IMR-90 (cell line): ENCODE measurements at regions not wholly inside any gene's neighbourhood (a gene's known extent, or its start where the extent isn't known, plus 50 kb on each side); places are given as distances from the start of the nearest gene placed in this dataset.

Experiments
- ATAC-seq: fragments of 200-7000 bp; cut with Tn5 transposase; 2 replicates; pipeline ENCODE4 v1.9.1; 2020; ENCODE audit warnings: low read depth, mild to moderate bottlenecking, moderate library complexity
- BruUV-seq: library from RNA; stranded (reverse); fragments of 400-500 nt; replicated peaks from 2 replicates; lab custom pipeline; 2021; lab: Mats Ljungman, UMichigan
- CTCF ChIA-PET: fragments of 300-600 bp; formaldehyde crosslinking; extraction: SDS; loops from one replicate; lab custom pipeline; 2021; ENCODE audit warnings: antibody characterized with exemption; lab: Yijun Ruan, JAX
- POLR2A ChIA-PET: fragments of 300-600 bp; sonication (Branson Sonifier 250); formaldehyde crosslinking; loops from one replicate; lab custom pipeline; 2022; ENCODE audit warnings: antibody characterized with exemption; ENCODE audit not compliant: unreplicated experiment; lab: Charles Lee
- DNase-seq: peaks from one replicate; pipeline ENCODE4 v3.0.0; 2013
- H2AFZ ChIP-seq: replicated peaks from 2 replicates; pipeline ENCODE3; 2013; ENCODE audit warnings: low read length, mild to moderate bottlenecking; ENCODE audit not compliant: poor library complexity
- H2AK5ac ChIP-seq: 2 replicates; pipeline ENCODE4 v1.6.1; 2013; ENCODE audit warnings: low read depth, low read length, inconsistent platforms
- H2AK9ac ChIP-seq: replicated peaks from 2 replicates; pipeline ENCODE3; 2013; ENCODE audit warnings: mild to moderate bottlenecking, low read depth, low read length, moderate library complexity; ENCODE audit not compliant: poor library complexity
- H2BK120ac ChIP-seq: 2 replicates; pipeline ENCODE4 v1.6.1; 2013; ENCODE audit warnings: low read depth, low read length, inconsistent platforms
- H2BK15ac ChIP-seq: 3 replicates; pipeline ENCODE4 v1.6.1; 2013; ENCODE audit warnings: low read depth, low read length, inconsistent platforms
- H2BK20ac ChIP-seq: 2 replicates; pipeline ENCODE4 v1.6.1; 2013; ENCODE audit warnings: low read depth, mild to moderate bottlenecking, inconsistent platforms, low read length, moderate library complexity
- H2BK5ac ChIP-seq: 2 replicates; pipeline ENCODE4 v1.6.1; 2013; ENCODE audit warnings: mild to moderate bottlenecking, low read depth, low read length, inconsistent platforms; ENCODE audit not compliant: poor library complexity, severe bottlenecking
- H3K14ac ChIP-seq: replicated peaks from 2 replicates; pipeline ENCODE4 v1.6.1; 2013; ENCODE audit warnings: low read depth, low read length, inconsistent platforms
- H3K18ac ChIP-seq: 2 replicates; pipeline ENCODE4 v1.6.1; 2013; ENCODE audit warnings: low read depth, low read length, control low read depth
- H3K23ac ChIP-seq: 2 replicates; pipeline ENCODE4 v1.6.1; 2013; ENCODE audit warnings: low read depth, low read length, inconsistent platforms
- H3K27ac ChIP-seq: 2 replicates; pipeline ENCODE4 v1.5.1; 2013; ENCODE audit warnings: mild to moderate bottlenecking, control low read depth, low read length; ENCODE audit not compliant: insufficient read depth
- H3K27me3 ChIP-seq: 2 replicates; pipeline ENCODE4 v1.6.1; 2013; ENCODE audit warnings: low read length; ENCODE audit not compliant: control insufficient read depth, insufficient read depth
- H3K36me3 ChIP-seq: 2 replicates; pipeline ENCODE4 v1.6.1; 2013; ENCODE audit warnings: low read length, mixed read lengths; ENCODE audit not compliant: control insufficient read depth, insufficient read depth
- H3K4ac ChIP-seq: 2 replicates; pipeline ENCODE4 v1.6.1; 2013; ENCODE audit warnings: low read depth, low read length, inconsistent platforms
- H3K4me1 ChIP-seq: 2 replicates; pipeline ENCODE4 v1.6.1; 2013; ENCODE audit warnings: low read length, mixed read lengths; ENCODE audit not compliant: control insufficient read depth, insufficient read depth
- H3K4me2 ChIP-seq: 2 replicates; pipeline ENCODE4 v1.6.1; 2013; ENCODE audit warnings: low read depth, mild to moderate bottlenecking, control low read depth, low read length, moderate library complexity
- H3K4me3 ChIP-seq: 2 replicates; pipeline ENCODE4 v1.5.1; 2013; ENCODE audit warnings: low read depth, mild to moderate bottlenecking, control low read depth, low read length, moderate library complexity; ENCODE audit not compliant: insufficient read depth
- H3K56ac ChIP-seq: 2 replicates; pipeline ENCODE4 v1.6.1; 2013; ENCODE audit warnings: low read length, inconsistent platforms; ENCODE audit not compliant: insufficient read depth; ENCODE audit errors: extremely low read depth
- H3K79me1 ChIP-seq, 2 experiments: 2 replicates each; pipeline ENCODE4 v1.6.1; 2013; ENCODE audit warnings: low read length in 2 of 2, inconsistent platforms in 1 of 2, low read depth in 1 of 2
- H3K9ac ChIP-seq: 2 replicates; pipeline ENCODE4 v1.6.1; 2013; ENCODE audit warnings: low read depth, low read length, control low read depth
- H3K9me1 ChIP-seq: 2 replicates; pipeline ENCODE4 v1.6.1; 2013; ENCODE audit warnings: low read length, inconsistent platforms; ENCODE audit not compliant: insufficient read depth
- H3K9me3 ChIP-seq: 2 replicates; pipeline ENCODE4 v1.6.1; 2013; ENCODE audit warnings: low read length; ENCODE audit not compliant: control insufficient read depth, insufficient read depth
- H4K20me1 ChIP-seq: 2 replicates; pipeline ENCODE4 v1.6.1; 2013; ENCODE audit warnings: low read length, inconsistent platforms; ENCODE audit not compliant: insufficient read depth
- H4K5ac ChIP-seq: 2 replicates; pipeline ENCODE4 v1.6.1; 2013; ENCODE audit warnings: mild to moderate bottlenecking, low read depth, low read length, control low read depth
- H4K8ac ChIP-seq, 2 experiments: 2 replicates each; pipeline ENCODE4 v1.6.1; 2013; ENCODE audit warnings: low read depth in 2 of 2, low read length in 2 of 2, control low read depth in 1 of 2, inconsistent platforms in 1 of 2
- H4K91ac ChIP-seq: 2 replicates; pipeline ENCODE4 v1.6.1; 2013; ENCODE audit warnings: low read depth, low read length, inconsistent platforms; ENCODE audit not compliant: insufficient read depth
- BHLHE40 ChIP-seq: fragments of 150-350 bp; IDR thresholded peaks from 2 replicates; pipeline ENCODE4 v1.6.1; 2016; ENCODE audit warnings: mild to moderate bottlenecking, low read depth, low read length
- CEBPB ChIP-seq: IDR thresholded peaks from 2 replicates; pipeline ENCODE4 v1.6.1; 2012; ENCODE audit warnings: low read depth, low read length, improper control_type of control experiment
- CHD1 ChIP-seq: IDR thresholded peaks from 2 replicates; pipeline ENCODE4 v1.6.1; 2012; ENCODE audit warnings: low read depth, low read length, improper control_type of control experiment
- FOS ChIP-seq: fragments of 150-350 bp; IDR thresholded peaks from 2 replicates; pipeline ENCODE4 v1.6.1; 2016; ENCODE audit warnings: low read depth, low read length
- MAFK ChIP-seq: IDR thresholded peaks from 2 replicates; pipeline ENCODE4 v1.6.1; 2012; ENCODE audit warnings: low read depth, low read length, improper control_type of control experiment
- MAZ ChIP-seq: IDR thresholded peaks from 2 replicates; pipeline ENCODE4 v1.6.1; 2012; ENCODE audit warnings: low read depth, mild to moderate bottlenecking, low read length, improper control_type of control experiment, moderate library complexity, borderline replicate concordance
- MXI1 ChIP-seq: IDR thresholded peaks from 2 replicates; pipeline ENCODE4 v1.6.1; 2012; ENCODE audit warnings: low read depth, mild to moderate bottlenecking, low read length, moderate library complexity, borderline replicate concordance
- NFE2L2 ChIP-seq: fragments of 150-350 bp; IDR thresholded peaks from 2 replicates; pipeline ENCODE4 v1.6.1; 2016; ENCODE audit warnings: low read depth, mild to moderate bottlenecking, low read length
- POLR2A ChIP-seq: IDR thresholded peaks from 2 replicates; pipeline ENCODE4 v1.6.1; 2012; ENCODE audit warnings: mild to moderate bottlenecking, low read depth, low read length
- RAD21 ChIP-seq: IDR thresholded peaks from 2 replicates; pipeline ENCODE4 v1.6.1; 2012; ENCODE audit warnings: low read length, improper control_type of control experiment
- RCOR1 ChIP-seq: IDR thresholded peaks from 2 replicates; pipeline ENCODE4 v1.6.1; 2012; ENCODE audit warnings: mild to moderate bottlenecking, low read length, improper control_type of control experiment; ENCODE audit not compliant: insufficient replicate concordance
- RFX5 ChIP-seq: IDR thresholded peaks from 2 replicates; pipeline ENCODE4 v1.8.0; 2012; ENCODE audit warnings: low read depth, mild to moderate bottlenecking, low read length, moderate library complexity
- SMC3 ChIP-seq: fragments of 150-350 bp; IDR thresholded peaks from 2 replicates; pipeline ENCODE4 v1.6.1; 2016; ENCODE audit warnings: low read depth, mild to moderate bottlenecking, antibody characterized with exemption, low read length, moderate library complexity
- WGBS, 2 experiments: methylation state at CpG; one replicate each; pipeline versions ENCODE4 v1.1.5 to v1.1.7; 2013; ENCODE audit warnings: missing lambda C conversion rate in 2 of 2; ENCODE audit not compliant: insufficient read length in 1 of 2; ENCODE audit errors: extremely low coverage in 2 of 2; 5-methylcytosine and 5-hydroxymethylcytosine counted together
- dilution Hi-C: fragments of 300-500 bp; cut with HindIII; formaldehyde crosslinking; loops from one replicate; pipeline ENCODE4 v1.14.3; 2018; ENCODE audit warnings: low sequenced_read_pairs; ENCODE audit not compliant: unreplicated experiment
- in situ Hi-C: fragments of 300-500 bp; cut with MboI; formaldehyde crosslinking; loops from 3 replicates; pipeline ENCODE4 v1.14.3; 2019; ENCODE audit warnings: low sequenced_read_pairs, inconsistent platforms, mixed read lengths
- intact Hi-C: fragments of 100-400 bp; cut with micrococcal nuclease; formaldehyde crosslinking; loops from 2 replicates; pipeline ENCODE4 v1.10.0; 2022
- TF ChIP-seq, protein P1 (sequence below): fragments of 150-350 bp; IDR thresholded peaks from 2 replicates; pipeline ENCODE4 v1.6.1; 2017; ENCODE audit warnings: mild to moderate bottlenecking, antibody characterized with exemption, low read length, low read depth
- TF ChIP-seq, protein P2 (sequence below): fragments of 150-350 bp; IDR thresholded peaks from 2 replicates; pipeline ENCODE4 v1.6.1; 2016; ENCODE audit warnings: low read depth, mild to moderate bottlenecking, low read length, moderate library complexity, borderline replicate concordance
- TF ChIP-seq, protein P3 (sequence below): conservative IDR thresholded peaks from 2 replicates; pipeline ENCODE4 v1.5.1; 2012; ENCODE audit warnings: mild to moderate bottlenecking, low read depth, low read length, improper control_type of control experiment

DNA sequence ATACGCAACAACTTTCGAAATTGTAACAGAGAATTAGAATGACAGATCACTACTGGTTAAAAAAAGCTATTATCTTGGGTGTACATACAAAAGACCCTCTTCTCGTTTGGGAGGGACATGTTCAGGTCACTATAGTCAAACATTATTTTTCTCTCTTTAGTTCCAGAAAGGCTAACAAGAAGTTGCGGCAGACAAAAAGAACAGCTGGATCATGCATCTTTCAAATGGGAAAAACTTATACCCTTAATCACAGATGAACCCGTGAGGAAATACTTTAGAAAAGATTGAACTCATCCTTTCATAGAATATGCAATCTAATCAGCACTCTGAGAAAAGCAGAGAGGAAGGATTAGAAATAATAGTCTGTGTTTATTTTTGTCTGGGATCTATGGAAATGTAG is 72.5 kb downstream of the EVX1 start:
- Histone ChIP-seq H3K18ac (no peak overlapping the region), H2BK5ac (no peak overlapping the region), H3K14ac (no peak overlapping the region), H2BK120ac (no peak overlapping the region), H3K27me3 (peaks cover 7% of the 10 kb centered on the region), H2AK9ac (no peak overlapping the region), H3K79me1 (no peaks in the 10 kb centered on the region), H2BK15ac (no peak overlapping the region), H3K9ac (no peak overlapping the region), H3K56ac (no peak overlapping the region), H2AFZ (no peak overlapping the region), H4K91ac (no peak overlapping the region), H4K8ac (no peak overlapping the region), H3K4me2 (no peak overlapping the region), H3K36me3 (no peaks in the 10 kb centered on the region), H3K23ac (no peak overlapping the region), H3K4ac (no peak overlapping the region), H2AK5ac (no peak overlapping the region), H4K5ac (no peak overlapping the region), H3K9me3 (no peaks in the 10 kb centered on the region), H2BK20ac (no peak overlapping the region), H3K27ac (no peak overlapping the region), H3K4me3 (no peak overlapping the region), H3K4me1 (no peaks in the 10 kb centered on the region), H4K20me1 (no peaks in the 10 kb centered on the region), H3K9me1 (no peaks in the 10 kb centered on the region)
- no peak for TF ChIP-seq CHD1
- no peak for TF ChIP-seq NFE2L2
- TF ChIP-seq CEBPB = no peak
- TF ChIP-seq, protein P1, sequence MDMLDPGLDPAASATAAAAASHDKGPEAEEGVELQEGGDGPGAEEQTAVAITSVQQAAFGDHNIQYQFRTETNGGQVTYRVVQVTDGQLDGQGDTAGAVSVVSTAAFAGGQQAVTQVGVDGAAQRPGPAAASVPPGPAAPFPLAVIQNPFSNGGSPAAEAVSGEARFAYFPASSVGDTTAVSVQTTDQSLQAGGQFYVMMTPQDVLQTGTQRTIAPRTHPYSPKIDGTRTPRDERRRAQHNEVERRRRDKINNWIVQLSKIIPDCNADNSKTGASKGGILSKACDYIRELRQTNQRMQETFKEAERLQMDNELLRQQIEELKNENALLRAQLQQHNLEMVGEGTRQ = no peak
- TF ChIP-seq RAD21 = no peak
- no peak for TF ChIP-seq FOS
- no peak for TF ChIP-seq MAFK
- no peak for TF ChIP-seq MXI1
- TF ChIP-seq POLR2A = no peak
- no peak for TF ChIP-seq RFX5
- no peak for TF ChIP-seq SMC3
- no peak for TF ChIP-seq BHLHE40
- TF ChIP-seq, protein P2, sequence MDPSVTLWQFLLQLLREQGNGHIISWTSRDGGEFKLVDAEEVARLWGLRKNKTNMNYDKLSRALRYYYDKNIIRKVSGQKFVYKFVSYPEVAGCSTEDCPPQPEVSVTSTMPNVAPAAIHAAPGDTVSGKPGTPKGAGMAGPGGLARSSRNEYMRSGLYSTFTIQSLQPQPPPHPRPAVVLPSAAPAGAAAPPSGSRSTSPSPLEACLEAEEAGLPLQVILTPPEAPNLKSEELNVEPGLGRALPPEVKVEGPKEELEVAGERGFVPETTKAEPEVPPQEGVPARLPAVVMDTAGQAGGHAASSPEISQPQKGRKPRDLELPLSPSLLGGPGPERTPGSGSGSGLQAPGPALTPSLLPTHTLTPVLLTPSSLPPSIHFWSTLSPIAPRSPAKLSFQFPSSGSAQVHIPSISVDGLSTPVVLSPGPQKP = no peak
- no peak for TF ChIP-seq MAZ
- no peak for TF ChIP-seq RCOR1
- TF ChIP-seq, protein P3, sequence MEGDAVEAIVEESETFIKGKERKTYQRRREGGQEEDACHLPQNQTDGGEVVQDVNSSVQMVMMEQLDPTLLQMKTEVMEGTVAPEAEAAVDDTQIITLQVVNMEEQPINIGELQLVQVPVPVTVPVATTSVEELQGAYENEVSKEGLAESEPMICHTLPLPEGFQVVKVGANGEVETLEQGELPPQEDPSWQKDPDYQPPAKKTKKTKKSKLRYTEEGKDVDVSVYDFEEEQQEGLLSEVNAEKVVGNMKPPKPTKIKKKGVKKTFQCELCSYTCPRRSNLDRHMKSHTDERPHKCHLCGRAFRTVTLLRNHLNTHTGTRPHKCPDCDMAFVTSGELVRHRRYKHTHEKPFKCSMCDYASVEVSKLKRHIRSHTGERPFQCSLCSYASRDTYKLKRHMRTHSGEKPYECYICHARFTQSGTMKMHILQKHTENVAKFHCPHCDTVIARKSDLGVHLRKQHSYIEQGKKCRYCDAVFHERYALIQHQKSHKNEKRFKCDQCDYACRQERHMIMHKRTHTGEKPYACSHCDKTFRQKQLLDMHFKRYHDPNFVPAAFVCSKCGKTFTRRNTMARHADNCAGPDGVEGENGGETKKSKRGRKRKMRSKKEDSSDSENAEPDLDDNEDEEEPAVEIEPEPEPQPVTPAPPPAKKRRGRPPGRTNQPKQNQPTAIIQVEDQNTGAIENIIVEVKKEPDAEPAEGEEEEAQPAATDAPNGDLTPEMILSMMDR = no peak
- intact Hi-C loops = no loop called here
- in situ Hi-C loops = no loop called here
- ATAC-seq (no peak), DNase-seq (no peak)
- CTCF ChIA-PET = no interaction called here
- no TSS peak for BruUV-seq
- dilution Hi-C loops = no loop called here
- no CpG with 5 or more reads among the region's 5 CpGs for WGBS, 2 experiments
- POLR2A ChIA-PET = no interaction called here
